NCI-H526 treated with DMSO at 0.1 percent for 48 hours (cell line): ENCODE measurements at regions not wholly inside any gene's neighbourhood (a gene's known extent, or its start where the extent isn't known, plus 50 kb on each side); places are given as distances from the start of the nearest gene placed in this dataset.
"Not testable (repeated sequence)": the region's sequence is repeated elsewhere in the genome, so short reads cannot be mapped to it uniquely, and the experiment has no call there.

ENCODE experiments used
- DNase-seq: peaks from one replicate; lab custom pipeline; 2025; lab: John Stamatoyannopoulos, UW

GRCh38 chr7:76849887-76850563 lies 182.1 kb downstream of the SPDYE17 start:
- not testable (repeated sequence) for DNase-seq

GRCh38 chr7:76839879-76840278 lies 192.3 kb downstream of the SPDYE17 start:
- not testable (repeated sequence) for DNase-seq

GRCh38 chr7:76839214-76839613 lies 192.9 kb downstream of the SPDYE17 start:
- not testable (repeated sequence) for DNase-seq

- not testable (repeated sequence) for DNase-seq
These were observed 193.8 kb downstream of the SPDYE17 start for GRCh38 chr7:76838357-76838756.

- DNase-seq, result not testable (repeated sequence)
These were observed 202.2 kb upstream of the POMZP3 start for GRCh38 chr7:76829233-76829632.

GRCh38 chr7:76826181-76826580 lies 199.1 kb upstream of the POMZP3 start:
- not testable (repeated sequence) for DNase-seq

GRCh38 chr7:76809856-76810255 lies 182.8 kb upstream of the POMZP3 start:
- not testable (repeated sequence) for DNase-seq

- not testable (repeated sequence) for DNase-seq
These were observed 180.6 kb upstream of the POMZP3 start for GRCh38 chr7:76807588-76808100.

- DNase-seq, result not testable (repeated sequence)
These were observed 179.4 kb upstream of the POMZP3 start for GRCh38 chr7:76806460-76806859.

GRCh38 chr7:76806010-76806409 lies 178.9 kb upstream of the POMZP3 start:
- not testable (repeated sequence) for DNase-seq

GRCh38 chr7:76805262-76805661 lies 178.2 kb upstream of the POMZP3 start:
- not testable (repeated sequence) for DNase-seq

- DNase-seq, result not testable (repeated sequence)
These were observed 170.6 kb upstream of the POMZP3 start for GRCh38 chr7:76797639-76798038.

- not testable (repeated sequence) for DNase-seq
These were observed 153.6 kb upstream of the POMZP3 start for GRCh38 chr7:76780693-76781092.

- not testable (repeated sequence) for DNase-seq
These were observed 147.2 kb upstream of the POMZP3 start for GRCh38 chr7:76774279-76774678.

GRCh38 chr7:76771980-76772379 lies 144.9 kb upstream of the POMZP3 start:
- not testable (repeated sequence) for DNase-seq

- DNase-seq, result not testable (repeated sequence)
These were observed 136.9 kb upstream of the POMZP3 start for GRCh38 chr7:76763977-76764376.

- not testable (repeated sequence) for DNase-seq
These were observed 133.6 kb upstream of the POMZP3 start for GRCh38 chr7:76760546-76761220.

GRCh38 chr7:76739538-76739937 lies 112.5 kb upstream of the POMZP3 start:
- not testable (repeated sequence) for DNase-seq

- peak; percentile 1 for DNase-seq
These were observed 109.6 kb upstream of the POMZP3 start for GRCh38 chr7:76736724-76737123.

- DNase-seq, result not testable (repeated sequence)
These were observed 109.0 kb upstream of the POMZP3 start for GRCh38 chr7:76736091-76736490.

GRCh38 chr7:76735668-76736067 lies 108.6 kb upstream of the POMZP3 start:
- not testable (repeated sequence) for DNase-seq

GRCh38 chr7:76728571-76728974 lies 101.5 kb upstream of the POMZP3 start:
- peak; percentile 6 for DNase-seq

- DNase-seq, result not testable (repeated sequence)
These were observed 96.8 kb upstream of the POMZP3 start for GRCh38 chr7:76723928-76724327.
